T-helper 2 cell treated with Interferon-gamma antibody and Interleukin-4, amounts not matched to agents 5 μg/mL and 100 μg/mL, for 36 hours (primary cell): ENCODE measurements at regions not wholly inside any gene's neighbourhood (a gene's known extent, or its start where the extent isn't known, plus 50 kb on each side); places are given as distances from the start of the nearest gene placed in this dataset.
"Not testable (repeated sequence)": the region's sequence is repeated elsewhere in the genome, so short reads cannot be mapped to it uniquely, and the experiment has no call there.

ENCODE experiments used
- DNase-seq: peaks from one replicate; pipeline ENCODE4 v3.0.0; 2021; ENCODE audit warnings: low spot score
- H3K27ac Mint-ChIP-seq: one replicate; pipeline ENCODE4 v1.8.0; 2021; ENCODE audit warnings: mild to moderate bottlenecking, mixed read lengths
- H3K27me3 Mint-ChIP-seq: one replicate; pipeline ENCODE4 v1.8.0; 2021; ENCODE audit warnings: low read depth, mixed read lengths
- H3K36me3 Mint-ChIP-seq: one replicate; pipeline ENCODE4 v1.8.0; 2021; ENCODE audit warnings: low read depth, mixed read lengths
- H3K4me1 Mint-ChIP-seq: one replicate; pipeline ENCODE4 v1.8.0; 2021; ENCODE audit warnings: low read depth, mixed read lengths
- H3K4me3 Mint-ChIP-seq: one replicate; pipeline ENCODE4 v1.8.0; 2022; ENCODE audit warnings: mild to moderate bottlenecking, moderate library complexity, mixed read lengths
- H3K9me3 Mint-ChIP-seq: one replicate; pipeline ENCODE4 v1.8.0; 2021; ENCODE audit warnings: mixed read lengths

- Mint-ChIP-seq H3K4me3 (no peak overlapping the region), H3K36me3 (no peaks in the 10 kb centered on the region), H3K9me3 (peaks cover 6% of the 10 kb centered on the region), H3K27ac (no peak overlapping the region), H3K4me1 (no peaks in the 10 kb centered on the region), H3K27me3 (no peaks in the 10 kb centered on the region)
- no peak for DNase-seq
Measured at GRCh38 chr2:78749638-78750037, 275.9 kb upstream of the REG3G start.

DNA sequence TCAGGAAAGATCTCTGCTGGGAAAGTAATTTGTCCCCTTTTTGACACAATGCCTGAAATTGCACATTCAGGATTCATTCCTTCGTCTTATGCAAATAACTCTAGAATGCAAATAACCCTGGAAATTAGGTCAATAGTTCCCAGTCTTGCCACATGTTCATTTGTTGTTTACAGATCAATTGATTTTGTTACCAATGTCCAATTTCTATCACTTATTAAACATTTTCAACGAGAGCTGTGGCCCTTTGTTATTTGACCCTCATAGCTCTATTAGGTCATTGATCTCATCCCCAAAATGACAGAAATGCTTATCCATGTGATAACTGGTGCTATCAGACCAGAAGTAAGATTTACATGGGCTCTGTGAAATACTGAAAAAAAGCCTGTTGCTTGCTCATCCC is 275.3 kb upstream of the REG3G start:
- no peaks in the 10 kb centered on the region for H3K36me3 Mint-ChIP-seq
- H3K9me3 Mint-ChIP-seq, result peaks cover 7% of the 10 kb centered on the region
- H3K4me1 Mint-ChIP-seq, result no peaks in the 10 kb centered on the region
- H3K27me3 Mint-ChIP-seq, result no peaks in the 10 kb centered on the region
- no peak overlapping the region for H3K4me3 Mint-ChIP-seq
- H3K27ac Mint-ChIP-seq, result no peak overlapping the region
- DNase-seq, result no peak

DNA sequence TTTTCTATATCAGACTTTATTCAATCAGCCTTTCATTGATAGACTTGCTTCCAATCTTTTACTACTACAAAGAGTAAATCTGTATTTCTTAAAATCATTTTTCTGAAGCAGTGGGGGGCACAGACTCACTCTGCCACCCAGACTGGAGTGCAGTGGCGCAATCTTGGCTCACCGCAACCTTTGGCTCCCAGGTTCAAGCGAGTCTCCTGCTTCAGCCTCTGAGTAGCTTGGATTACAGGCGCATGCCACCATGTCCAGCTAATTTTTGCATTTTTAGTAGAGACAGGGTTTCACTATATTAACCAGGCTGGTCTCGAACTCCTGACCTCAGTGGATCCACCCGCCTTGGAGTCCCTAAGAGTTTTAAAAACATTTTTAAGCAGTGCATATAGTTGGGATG is 270.6 kb upstream of the REG3G start:
- Mint-ChIP-seq H3K4me1 (no peaks in the 10 kb centered on the region), H3K9me3 (peaks cover 28% of the 10 kb centered on the region), H3K27me3 (no peaks in the 10 kb centered on the region), H3K36me3 (no peaks in the 10 kb centered on the region), H3K4me3 (no peak overlapping the region), H3K27ac (no peak overlapping the region)
- DNase-seq, result no peak

GRCh38 chr2:78757191-78757590 is 268.3 kb upstream of the REG3G start:
- no peaks in the 10 kb centered on the region for H3K4me1 Mint-ChIP-seq
- H3K27ac Mint-ChIP-seq, result no peak overlapping the region
- DNase-seq, result no peak
- H3K9me3 Mint-ChIP-seq, result peaks cover 48% of the 10 kb centered on the region
- no peaks in the 10 kb centered on the region for H3K36me3 Mint-ChIP-seq
- no peak overlapping the region for H3K4me3 Mint-ChIP-seq
- H3K27me3 Mint-ChIP-seq, result no peaks in the 10 kb centered on the region

- H3K4me1 Mint-ChIP-seq, result no peaks in the 10 kb centered on the region
- no peak for DNase-seq
- no peaks in the 10 kb centered on the region for H3K27me3 Mint-ChIP-seq
- no peak overlapping the region for H3K4me3 Mint-ChIP-seq
- peaks cover 52% of the 10 kb centered on the region for H3K9me3 Mint-ChIP-seq
- no peaks in the 10 kb centered on the region for H3K36me3 Mint-ChIP-seq
- H3K27ac Mint-ChIP-seq, result no peak overlapping the region
Measured at GRCh38 chr2:78757640-78758039, 267.9 kb upstream of the REG3G start.

GRCh38 chr2:78758765-78759164 is 266.7 kb upstream of the REG3G start:
- not testable (repeated sequence) for H3K36me3 Mint-ChIP-seq, H3K27ac Mint-ChIP-seq, DNase-seq, H3K4me3 Mint-ChIP-seq, H3K4me1 Mint-ChIP-seq, H3K27me3 Mint-ChIP-seq
- H3K9me3 Mint-ChIP-seq, result peaks cover 63% of the 10 kb centered on the region

- DNase-seq, result no peak
- Mint-ChIP-seq H3K4me1 (no peaks in the 10 kb centered on the region), H3K4me3 (no peak overlapping the region), H3K36me3 (no peaks in the 10 kb centered on the region), H3K27ac (no peak overlapping the region), H3K9me3 (peaks cover 50% of the 10 kb centered on the region), H3K27me3 (no peaks in the 10 kb centered on the region)
Measured at GRCh38 chr2:78766459-78766858, 259.0 kb upstream of the REG3G start.

DNA sequence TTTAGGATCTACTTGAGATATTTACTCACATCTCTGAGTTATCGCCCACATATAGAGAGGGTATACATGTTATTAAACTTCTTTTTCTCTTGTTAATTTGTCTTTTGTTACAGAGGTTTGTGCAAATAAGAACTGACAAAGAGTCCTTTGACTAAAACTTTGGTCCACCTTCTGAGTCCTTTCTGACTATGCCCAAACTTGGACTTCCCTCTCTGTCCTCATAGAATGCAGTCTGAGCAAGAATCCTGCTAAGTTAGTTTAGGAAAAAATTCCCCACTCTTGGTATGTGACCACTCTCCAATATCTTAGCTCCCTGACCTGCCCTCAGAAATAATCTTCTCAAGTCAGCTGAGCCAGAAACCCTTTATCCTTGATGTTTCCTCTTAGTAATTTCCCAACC is 257.5 kb upstream of the REG3G start:
- Mint-ChIP-seq H3K27me3 (no peaks in the 10 kb centered on the region), H3K9me3 (peaks cover 38% of the 10 kb centered on the region), H3K36me3 (no peaks in the 10 kb centered on the region), H3K4me3 (no peak overlapping the region), H3K27ac (no peak overlapping the region), H3K4me1 (no peaks in the 10 kb centered on the region)
- DNase-seq, result no peak

GRCh38 chr2:78775291-78775690 is 250.2 kb upstream of the REG3G start:
- no peak overlapping the region for H3K27ac Mint-ChIP-seq
- no peaks in the 10 kb centered on the region for H3K36me3 Mint-ChIP-seq
- H3K27me3 Mint-ChIP-seq, result no peaks in the 10 kb centered on the region
- H3K4me1 Mint-ChIP-seq, result no peaks in the 10 kb centered on the region
- peaks cover 50% of the 10 kb centered on the region for H3K9me3 Mint-ChIP-seq
- no peak overlapping the region for H3K4me3 Mint-ChIP-seq
- DNase-seq, result no peak

DNA sequence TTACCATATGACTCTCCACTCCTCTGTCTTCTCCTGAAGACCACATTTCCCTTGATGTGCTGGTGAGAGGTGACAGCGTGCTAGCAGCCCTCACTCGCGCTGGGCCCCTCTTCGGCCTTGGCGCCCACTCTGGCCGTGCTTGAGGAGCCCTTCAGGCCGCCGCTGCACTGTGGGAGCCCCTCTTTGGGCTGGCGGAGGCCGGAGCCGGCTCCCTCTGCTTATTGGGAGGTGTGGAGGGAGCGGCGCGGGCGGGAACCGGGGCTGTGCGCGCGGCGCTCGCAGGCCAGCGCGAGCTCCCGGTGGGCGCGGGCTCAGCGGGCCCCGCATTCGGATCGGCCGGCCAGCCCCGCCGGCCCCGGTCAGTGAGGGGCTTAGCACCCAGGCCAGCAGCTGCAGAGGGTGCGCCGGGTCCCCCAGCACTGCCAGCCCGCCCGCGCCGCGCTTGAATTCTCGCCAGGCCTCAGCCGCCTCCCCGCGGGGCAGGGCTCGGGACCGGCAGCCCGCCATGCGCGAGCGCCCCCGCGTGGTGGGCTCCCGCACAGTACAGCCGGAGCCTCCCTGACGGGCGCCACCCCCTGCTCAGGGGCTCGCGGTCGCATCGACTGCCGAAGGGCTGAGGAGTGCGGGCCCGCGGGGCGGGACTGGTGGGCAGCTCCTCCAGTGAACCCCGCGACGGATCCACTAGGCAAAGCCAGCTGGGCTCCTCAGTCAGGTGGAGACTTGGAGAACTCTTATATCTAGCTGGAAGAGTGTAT is 246.6 kb upstream of the REG3G start:
- DNase-seq, result no peak
- no peak overlapping the region for H3K27ac Mint-ChIP-seq
- no peaks in the 10 kb centered on the region for H3K27me3 Mint-ChIP-seq
- H3K4me1 Mint-ChIP-seq, result no peaks in the 10 kb centered on the region
- no peaks in the 10 kb centered on the region for H3K36me3 Mint-ChIP-seq
- H3K9me3 Mint-ChIP-seq, result peaks cover 59% of the 10 kb centered on the region
- H3K4me3 Mint-ChIP-seq, result no peak overlapping the region

GRCh38 chr2:78779761-78780160 is 245.7 kb upstream of the REG3G start:
- no peaks in the 10 kb centered on the region for H3K36me3 Mint-ChIP-seq
- no peak overlapping the region for H3K27ac Mint-ChIP-seq
- no peaks in the 10 kb centered on the region for H3K4me1 Mint-ChIP-seq
- H3K27me3 Mint-ChIP-seq, result no peaks in the 10 kb centered on the region
- H3K4me3 Mint-ChIP-seq, result no peak overlapping the region
- no peak for DNase-seq
- peaks cover 59% of the 10 kb centered on the region for H3K9me3 Mint-ChIP-seq

DNA sequence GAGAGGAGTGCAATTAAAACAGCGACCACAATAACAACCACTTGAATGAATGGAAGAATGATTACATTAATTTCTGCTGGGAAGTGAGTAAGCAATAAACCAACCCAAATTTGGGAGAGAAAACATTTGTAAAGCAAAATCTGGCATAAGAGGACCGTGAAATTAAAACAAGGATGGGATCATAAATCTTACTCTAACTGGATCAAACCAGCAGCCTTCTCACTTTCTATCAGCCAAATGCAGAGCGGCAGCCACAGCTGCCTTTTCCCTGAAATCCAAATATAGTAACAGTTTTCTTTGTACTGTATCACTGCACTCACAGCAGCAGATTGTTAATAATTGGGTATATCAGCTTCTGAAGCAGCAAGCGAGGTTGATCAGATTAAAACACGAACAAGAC is 245.2 kb upstream of the REG3G start:
- H3K36me3 Mint-ChIP-seq, result no peaks in the 10 kb centered on the region
- no peak overlapping the region for H3K4me3 Mint-ChIP-seq
- DNase-seq, result no peak
- no peaks in the 10 kb centered on the region for H3K4me1 Mint-ChIP-seq
- no peak overlapping the region for H3K27ac Mint-ChIP-seq
- H3K27me3 Mint-ChIP-seq, result no peaks in the 10 kb centered on the region
- H3K9me3 Mint-ChIP-seq, result peaks cover 54% of the 10 kb centered on the region

GRCh38 chr2:78780864-78781583 is 244.5 kb upstream of the REG3G start:
- no peaks in the 10 kb centered on the region for H3K4me1 Mint-ChIP-seq
- no peaks in the 10 kb centered on the region for H3K36me3 Mint-ChIP-seq
- H3K27me3 Mint-ChIP-seq, result no peaks in the 10 kb centered on the region
- no peak overlapping the region for H3K27ac Mint-ChIP-seq
- H3K4me3 Mint-ChIP-seq, result no peak overlapping the region
- DNase-seq, result no peak
- peaks cover 49% of the 10 kb centered on the region for H3K9me3 Mint-ChIP-seq

- H3K9me3 Mint-ChIP-seq, result peaks cover 46% of the 10 kb centered on the region
- H3K27me3 Mint-ChIP-seq, result no peaks in the 10 kb centered on the region
- H3K4me1 Mint-ChIP-seq, result no peaks in the 10 kb centered on the region
- H3K27ac Mint-ChIP-seq, result no peak overlapping the region
- H3K4me3 Mint-ChIP-seq, result no peak overlapping the region
- DNase-seq, result no peak
- no peaks in the 10 kb centered on the region for H3K36me3 Mint-ChIP-seq
Measured at GRCh38 chr2:78782196-78782595, 243.3 kb upstream of the REG3G start.
